Adrenal gland (tissue), 9 donors: ENCODE measurements at regions not wholly inside any gene's neighbourhood (a gene's known extent, or its start where the extent isn't known, plus 50 kb on each side); places are given as distances from the start of the nearest gene placed in this dataset.
"Not testable (repeated sequence)": the region's sequence is repeated elsewhere in the genome, so short reads cannot be mapped to it uniquely, and the experiment has no call there.

Source experiments
- DNase-seq, 7 donors: peaks; one replicate each; pipeline ENCODE4 v3.0.0-alpha.2; 2019 to 2020
- H3K27ac ChIP-seq, 5 donors: fragments of 200-600 bp; sonication (generic) in 4 of 5; 1 replicate in 3 of 5; 2 replicates in 2 of 5; pipeline versions ENCODE4 v1.5.1 to v1.8.0; 2016 to 2020; ENCODE audit warnings: mild to moderate bottlenecking in 1 of 5
- H3K27me3 ChIP-seq: fragments of 200-600 bp; 2 replicates; pipeline ENCODE4 v1.8.0; 2021
- H3K36me3 ChIP-seq, 2 donors: fragments of 200-600 bp; replicated peaks in 1 of 2; 1 replicate in 1 of 2; 2 replicates in 1 of 2; pipeline versions ENCODE4 v1.5.1 to v1.8.0; 2018 to 2022
- H3K4me1 ChIP-seq, 2 donors: fragments of 200-600 bp; replicated peaks in 1 of 2; 1 replicate in 1 of 2; 2 replicates in 1 of 2; pipeline versions ENCODE4 v1.5.1 to v1.8.0; 2018 to 2021
- H3K4me3 ChIP-seq, 4 donors: fragments of 200-600 bp; sonication (generic) in 3 of 4; one replicate each; pipeline ENCODE4 v1.5.1; 2016 to 2018
- H3K9me3 ChIP-seq, 3 donors: fragments of 200-600 bp; sonication (generic) in 1 of 3; replicated peaks in 1 of 3; 1 replicate in 2 of 3; 2 replicates in 1 of 3; pipeline versions ENCODE4 v1.5.1 to v1.8.0; 2016 to 2021
- POLR2A ChIP-seq, 2 donors: fragments of 450-650 bp; IDR thresholded peaks; one replicate each; pipeline ENCODE4 v1.6.1; 2017; ENCODE audit warnings: antibody characterized with exemption in 2 of 2, mild to moderate bottlenecking in 2 of 2, moderate library complexity in 1 of 2
- WGBS, 4 donors: extraction: QIAGEN DNeasy Blood & Tissue Kit in 2 of 4; methylation state at CpG; one replicate each; pipeline versions ENCODE4 v1.1.5 to v1.1.7; 2013 to 2017; 5-methylcytosine and 5-hydroxymethylcytosine counted together
- intact Hi-C, 2 donors: fragments of 100-400 bp; cut with DNase I; formaldehyde crosslinking; loops; one replicate each; pipeline versions ENCODE4 v1.14.1 to v1.15.0; 2022 to 2023
- TF ChIP-seq, protein P1 (sequence below), 6 experiments: fragments of 450-650 bp in 4 of 6; fragments of 200-600 bp in 2 of 6; sonication (generic) in 1 of 6; IDR thresholded peaks; 1 replicate in 5 of 6; 2 replicates in 1 of 6; pipeline versions ENCODE4 v1.5.1 to v1.8.0; 2016 to 2021; ENCODE audit warnings: antibody characterized with exemption in 6 of 6, mild to moderate bottlenecking in 2 of 6, moderate library complexity in 1 of 6
- donor health status: healthy with polysubstance abuse.
- donor health status: Bipolar disorder and iron deficiency.
- donor health status: DM: yes; HTN: yes; CAD: no.
- donor health status: DM: no; HTN: no; CAD: no.
- donor health status: DM: no; HTN: no; CAD: no.

DNA sequence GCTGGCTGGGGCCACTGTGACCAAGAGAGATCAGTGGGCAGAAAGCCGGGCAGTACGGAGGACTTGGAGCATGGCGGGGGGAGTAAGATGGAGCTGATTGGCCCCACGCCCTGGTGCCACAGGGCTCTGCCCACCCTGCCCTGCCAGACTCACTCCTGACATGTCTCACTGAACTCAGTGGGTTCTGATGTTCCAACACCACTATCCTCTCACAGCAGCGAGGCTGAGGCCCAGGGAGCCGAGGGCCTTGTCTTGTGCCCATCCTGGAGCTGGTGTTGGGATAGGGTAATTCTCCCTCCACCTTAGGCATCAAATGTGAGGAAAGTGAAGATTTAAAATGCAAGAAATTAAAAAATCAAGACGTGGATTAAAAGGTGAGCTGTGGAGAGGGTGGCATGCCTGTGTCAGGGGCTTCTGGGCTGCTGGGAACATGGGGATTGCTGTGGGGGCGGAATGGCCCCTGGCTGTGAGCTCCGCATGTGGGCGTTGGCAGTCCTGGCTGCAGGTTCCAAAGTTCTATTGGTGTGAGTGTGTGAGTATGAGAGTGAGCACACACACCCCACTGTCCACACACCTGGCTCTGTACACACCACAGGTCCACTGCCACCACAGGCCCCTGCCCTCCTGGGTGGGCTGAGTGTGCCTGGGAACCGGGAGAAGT, 283.5 kb upstream of the HS6ST1 start:
- Histone ChIP-seq H3K9me3 (no peaks in the 10 kb centered on the region), H3K27ac (no peak overlapping the region), H3K4me3 (no peak overlapping the region), H3K27me3 (no peaks in the 10 kb centered on the region), H3K36me3 (no peaks in the 10 kb centered on the region), H3K4me1 (peaks cover 0 to 7% of the 10 kb centered on the region in 2 donors)
- 90 to 95% (median 93%) methylated on average over 9 to 11 of the region's 11 CpGs for WGBS, 4 donors
- no peak for TF ChIP-seq POLR2A (IDR thresholded peaks at IDR 0.05)
- intact Hi-C loops: no loop called here
- DNase-seq: peak in 1 of 7 donors; percentile 5

DNA sequence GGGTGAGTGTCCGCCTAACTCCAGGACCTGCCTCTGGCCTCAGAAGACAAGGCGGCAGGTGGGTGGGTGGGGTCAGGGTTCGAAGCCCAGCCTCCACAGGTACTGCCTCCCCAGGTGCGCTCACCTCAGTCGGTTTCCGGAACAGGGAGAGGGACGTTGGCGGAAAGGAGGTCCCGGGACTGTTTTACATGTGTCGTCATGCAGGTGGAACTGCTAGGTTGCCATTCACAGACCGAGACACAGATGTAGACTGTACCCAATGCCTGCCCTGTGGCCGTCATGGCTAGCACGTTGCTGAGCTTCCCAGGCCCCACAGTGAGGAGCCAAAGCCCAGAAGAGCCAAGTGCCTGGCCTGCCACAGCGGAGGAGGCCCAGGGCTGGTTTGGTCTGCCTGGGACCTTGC, 284.0 kb upstream of the HS6ST1 start:
- Histone ChIP-seq H3K9me3 (no peaks in the 10 kb centered on the region), H3K27ac (no peak overlapping the region), H3K27me3 (no peaks in the 10 kb centered on the region), H3K4me3 (no peak overlapping the region), H3K4me1 (peaks cover 0 to 7% of the 10 kb centered on the region in 2 donors), H3K36me3 (no peaks in the 10 kb centered on the region)
- intact Hi-C loops: no loop called here
- DNase-seq: peak in 2 of 7 donors; percentile 5 to 8
- 92 to 100% (median 97%) methylated on average over 5 to 14 of the region's 14 CpGs for WGBS, 4 donors
- TF ChIP-seq, protein P1, sequence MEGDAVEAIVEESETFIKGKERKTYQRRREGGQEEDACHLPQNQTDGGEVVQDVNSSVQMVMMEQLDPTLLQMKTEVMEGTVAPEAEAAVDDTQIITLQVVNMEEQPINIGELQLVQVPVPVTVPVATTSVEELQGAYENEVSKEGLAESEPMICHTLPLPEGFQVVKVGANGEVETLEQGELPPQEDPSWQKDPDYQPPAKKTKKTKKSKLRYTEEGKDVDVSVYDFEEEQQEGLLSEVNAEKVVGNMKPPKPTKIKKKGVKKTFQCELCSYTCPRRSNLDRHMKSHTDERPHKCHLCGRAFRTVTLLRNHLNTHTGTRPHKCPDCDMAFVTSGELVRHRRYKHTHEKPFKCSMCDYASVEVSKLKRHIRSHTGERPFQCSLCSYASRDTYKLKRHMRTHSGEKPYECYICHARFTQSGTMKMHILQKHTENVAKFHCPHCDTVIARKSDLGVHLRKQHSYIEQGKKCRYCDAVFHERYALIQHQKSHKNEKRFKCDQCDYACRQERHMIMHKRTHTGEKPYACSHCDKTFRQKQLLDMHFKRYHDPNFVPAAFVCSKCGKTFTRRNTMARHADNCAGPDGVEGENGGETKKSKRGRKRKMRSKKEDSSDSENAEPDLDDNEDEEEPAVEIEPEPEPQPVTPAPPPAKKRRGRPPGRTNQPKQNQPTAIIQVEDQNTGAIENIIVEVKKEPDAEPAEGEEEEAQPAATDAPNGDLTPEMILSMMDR (IDR thresholded peaks at IDR 0.05): no peak
- TF ChIP-seq POLR2A (IDR thresholded peaks at IDR 0.05): no peak

DNA sequence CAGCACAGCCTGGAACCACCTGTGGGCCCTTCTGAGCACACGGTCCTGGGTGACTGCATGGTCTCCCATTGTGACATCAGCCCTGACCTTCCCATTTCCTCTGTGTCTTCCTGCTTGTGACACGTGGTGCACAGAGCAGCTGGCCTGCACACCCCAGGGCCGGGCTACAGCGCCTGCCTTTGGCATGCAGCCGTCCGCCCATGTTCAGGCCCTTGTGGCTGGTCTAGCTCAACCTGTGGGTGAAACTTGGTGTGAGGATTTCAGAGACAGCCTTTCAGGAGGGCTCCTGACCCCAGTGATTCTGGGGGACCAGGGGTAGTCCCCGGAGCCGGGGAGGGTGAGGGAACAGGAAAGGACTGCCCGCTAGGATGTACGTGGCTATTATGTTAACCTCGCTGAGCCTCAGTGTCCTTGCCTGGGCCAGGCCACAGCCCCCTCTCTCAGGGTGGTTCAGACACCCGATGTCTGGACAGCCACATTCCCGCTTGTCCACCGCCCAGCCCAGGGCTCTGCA, 284.8 kb upstream of the HS6ST1 start:
- Histone ChIP-seq H3K27me3 (no peaks in the 10 kb centered on the region), H3K4me1 (peaks cover 0 to 7% of the 10 kb centered on the region in 2 donors), H3K27ac (peak overlapping the region in 1 of 5 donors; percentile 76), H3K36me3 (no peaks in the 10 kb centered on the region), H3K4me3 (no peak overlapping the region), H3K9me3 (no peaks in the 10 kb centered on the region)
- intact Hi-C loops: no loop called here
- no peak for TF ChIP-seq POLR2A (IDR thresholded peaks at IDR 0.05)
- TF ChIP-seq, protein P1 (IDR thresholded peaks at IDR 0.05): no peak
- WGBS, 4 donors: 68 to 81% (median 78%) methylated on average over 6 to 14 of the region's 14 CpGs
- DNase-seq: peak in 3 of 7 donors; percentile 25 to 38 (median 28)

DNA sequence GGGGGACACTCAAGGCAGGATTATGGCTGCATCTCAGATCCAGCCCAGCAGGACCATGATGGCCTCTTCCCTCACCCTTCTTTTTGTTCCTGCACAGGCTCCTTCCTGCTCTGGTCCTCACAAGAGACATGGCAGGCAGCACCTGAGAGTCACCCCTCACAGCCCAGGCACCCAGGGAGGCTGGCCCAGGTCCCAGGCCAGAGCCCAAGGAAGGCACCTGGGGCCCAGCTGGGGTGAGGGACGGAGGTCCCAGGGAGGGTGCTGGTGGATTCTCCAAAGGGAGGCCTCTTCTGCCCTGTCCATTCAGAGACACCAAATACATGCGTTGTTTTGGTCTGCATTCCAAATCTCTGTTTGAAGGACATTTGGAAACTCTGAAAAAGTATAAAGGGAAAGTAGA, 285.4 kb upstream of the HS6ST1 start:
- DNase-seq: peak in 1 of 7 donors; percentile 21
- H3K36me3 ChIP-seq: no peaks in the 10 kb centered on the region
- intact Hi-C loops: no loop called here
- H3K4me1 ChIP-seq: peaks cover 0 to 7% of the 10 kb centered on the region in 2 donors
- no peaks in the 10 kb centered on the region for H3K27me3 ChIP-seq
- no peak overlapping the region for H3K4me3 ChIP-seq
- no peaks in the 10 kb centered on the region for H3K9me3 ChIP-seq
- TF ChIP-seq, protein P1 (IDR thresholded peaks at IDR 0.05): no peak
- TF ChIP-seq POLR2A (IDR thresholded peaks at IDR 0.05): no peak
- WGBS, 4 donors: 53 to 71% (median 66%) methylated on average over 1 to 2 of the region's 2 CpGs
- H3K27ac ChIP-seq: peak overlapping the region in 1 of 5 donors; percentile 76

DNA sequence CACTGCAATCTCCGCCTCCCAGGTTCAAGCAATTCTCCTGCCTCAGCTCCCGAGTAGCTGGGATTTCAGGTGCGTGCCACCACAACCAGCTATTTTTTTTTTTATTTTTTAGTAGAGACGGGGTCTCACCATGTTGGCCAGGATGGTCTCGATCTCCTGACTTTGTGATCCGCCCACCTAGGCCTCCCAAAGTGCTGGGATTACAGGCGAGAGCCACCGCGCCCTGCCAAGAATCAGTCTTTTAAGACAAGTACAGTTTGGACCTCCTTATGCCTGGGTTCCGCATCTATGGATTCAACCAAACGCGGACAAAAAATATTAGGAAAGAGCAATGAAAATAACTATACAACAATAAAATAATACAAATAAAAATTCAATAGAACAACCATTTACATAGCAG, 285.9 kb upstream of the HS6ST1 start:
- peak in 1 of 7 donors; percentile 42 for DNase-seq
- not testable (repeated sequence) for H3K9me3 ChIP-seq

More for the DNA sequence above, 285.9 kb upstream of the HS6ST1 start:
- H3K4me1 ChIP-seq, H3K4me3 ChIP-seq, H3K27me3 ChIP-seq, intact Hi-C loops, H3K36me3 ChIP-seq: not testable (repeated sequence)
- peak overlapping the region in 1 of 5 donors; percentile 76 for H3K27ac ChIP-seq
- WGBS, 4 donors: 86 to 93% (median 89%) methylated on average over 12 of the region's 12 CpGs
